ENCODE measurements at regions not wholly inside any gene's neighbourhood (a gene's known extent, or its start where the extent isn't known, plus 50 kb on each side); places are given as distances from the start of the nearest gene placed in this dataset.

DNA sequence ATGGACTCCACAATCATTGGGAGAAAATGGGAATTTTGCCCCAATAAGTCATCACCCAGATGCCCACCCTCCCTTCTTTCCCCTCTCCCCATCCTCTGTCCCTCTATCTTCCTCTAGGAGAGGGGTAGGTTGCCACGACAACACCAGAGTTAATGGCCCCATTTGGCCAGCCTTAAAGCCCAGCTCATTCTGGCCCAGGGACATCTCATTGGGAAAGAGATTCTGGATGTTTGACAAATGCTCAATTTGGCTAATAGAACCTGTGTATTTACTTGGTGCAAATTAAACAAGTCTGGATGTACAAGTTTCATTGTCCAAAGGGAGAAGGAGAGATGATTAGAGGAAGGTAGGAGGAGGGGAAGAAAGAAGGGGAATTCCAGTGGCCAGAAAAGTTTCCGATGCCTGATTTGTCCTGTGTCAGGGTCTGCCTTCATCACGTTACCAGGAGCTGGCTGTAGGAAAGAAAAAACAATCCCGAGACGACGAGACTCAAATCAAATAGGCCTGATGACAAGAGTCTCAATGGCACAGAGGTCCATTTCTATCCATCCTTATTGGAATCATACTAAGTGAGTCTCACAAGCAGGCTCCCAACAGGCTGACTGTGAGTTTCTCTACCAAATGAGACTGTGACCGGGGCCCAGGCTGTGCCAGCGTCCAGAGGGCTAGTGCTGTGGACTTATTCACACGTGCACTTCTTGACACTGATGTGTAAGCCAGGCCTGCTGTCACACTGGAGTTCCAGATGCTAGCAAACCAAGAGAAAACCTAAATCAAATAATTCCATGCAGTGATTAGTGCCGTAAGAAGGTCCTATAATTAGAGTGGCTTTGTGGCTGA is 265.2 kb upstream of the APCDD1 start:
- no peaks in the 10 kb centered on the region for H3K79me2 ChIP-seq (ENCODE audit: control insufficient read depth, insufficient read depth, low read length)
- no peak for FAIRE-seq
- dilution Hi-C loops (cut with MboI; ENCODE audit: extremely low pct_ligation_motif_present, low sequenced_read_pairs) = no loop called here
- no peak overlapping the region for H2AFZ ChIP-seq (ENCODE audit: control insufficient read depth, low read length)
- TF ChIP-seq, protein P1, sequence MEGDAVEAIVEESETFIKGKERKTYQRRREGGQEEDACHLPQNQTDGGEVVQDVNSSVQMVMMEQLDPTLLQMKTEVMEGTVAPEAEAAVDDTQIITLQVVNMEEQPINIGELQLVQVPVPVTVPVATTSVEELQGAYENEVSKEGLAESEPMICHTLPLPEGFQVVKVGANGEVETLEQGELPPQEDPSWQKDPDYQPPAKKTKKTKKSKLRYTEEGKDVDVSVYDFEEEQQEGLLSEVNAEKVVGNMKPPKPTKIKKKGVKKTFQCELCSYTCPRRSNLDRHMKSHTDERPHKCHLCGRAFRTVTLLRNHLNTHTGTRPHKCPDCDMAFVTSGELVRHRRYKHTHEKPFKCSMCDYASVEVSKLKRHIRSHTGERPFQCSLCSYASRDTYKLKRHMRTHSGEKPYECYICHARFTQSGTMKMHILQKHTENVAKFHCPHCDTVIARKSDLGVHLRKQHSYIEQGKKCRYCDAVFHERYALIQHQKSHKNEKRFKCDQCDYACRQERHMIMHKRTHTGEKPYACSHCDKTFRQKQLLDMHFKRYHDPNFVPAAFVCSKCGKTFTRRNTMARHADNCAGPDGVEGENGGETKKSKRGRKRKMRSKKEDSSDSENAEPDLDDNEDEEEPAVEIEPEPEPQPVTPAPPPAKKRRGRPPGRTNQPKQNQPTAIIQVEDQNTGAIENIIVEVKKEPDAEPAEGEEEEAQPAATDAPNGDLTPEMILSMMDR (optimal IDR thresholded peaks at IDR 0.05 in 1 of 3, IDR thresholded peaks at IDR 0.05 in 1 of 3, conservative IDR thresholded peaks at IDR 0.05 in 1 of 3; ENCODE audit: extremely low read depth in 1 of 3, insufficient read depth in 2 of 3, low read length in 3 of 3) = no peak
- no peaks in the 10 kb centered on the region for H3K9me1 ChIP-seq (ENCODE audit: control insufficient read depth, extremely low read depth, insufficient read depth, low read length)
- no peaks in the 10 kb centered on the region for H3K27me3 ChIP-seq (ENCODE audit: control insufficient read depth, extremely low read depth, insufficient read depth, low read length)
- no peak for DNase-seq (ENCODE audit: low read depth, low spot score)
- H3K4me1 ChIP-seq (ENCODE audit: control insufficient read depth, extremely low read depth, insufficient read depth, low read length) = no peaks in the 10 kb centered on the region
- H3K4me2 ChIP-seq (ENCODE audit: control insufficient read depth, extremely low read depth, insufficient read depth, low read depth, low read length) = no peak overlapping the region
- H3K36me3 ChIP-seq (ENCODE audit: control insufficient read depth in 2 of 2, extremely low read depth in 1 of 2, insufficient read depth in 2 of 2, low read length in 2 of 2) = no peaks in the 10 kb centered on the region
- H3K4me3 ChIP-seq (ENCODE audit: control insufficient read depth in 2 of 3, extremely low read depth in 1 of 3, insufficient read depth in 2 of 3, low read depth in 1 of 3, low read length in 3 of 3) = no peak overlapping the region
- H4K20me1 ChIP-seq (ENCODE audit: control insufficient read depth, extremely low read depth, insufficient read depth, low read length) = no peaks in the 10 kb centered on the region
- H3K9me3 ChIP-seq (ENCODE audit: control insufficient read depth, low read depth, low read length) = no peaks in the 10 kb centered on the region
- no peak overlapping the region for H3K9ac ChIP-seq (ENCODE audit: control insufficient read depth, extremely low read depth, insufficient read depth, low read length)
- H3K27ac ChIP-seq (ENCODE audit: control insufficient read depth, insufficient read depth, low read length) = no peak overlapping the region

- no peak overlapping the region for H3K4me2 ChIP-seq (ENCODE audit: control insufficient read depth, extremely low read depth, insufficient read depth, low read depth, low read length)
- no peaks in the 10 kb centered on the region for H4K20me1 ChIP-seq (ENCODE audit: control insufficient read depth, extremely low read depth, insufficient read depth, low read length)
- dilution Hi-C loops (cut with MboI; ENCODE audit: extremely low pct_ligation_motif_present, low sequenced_read_pairs) = no loop called here
- H3K9me1 ChIP-seq (ENCODE audit: control insufficient read depth, extremely low read depth, insufficient read depth, low read length) = no peaks in the 10 kb centered on the region
- H3K27me3 ChIP-seq (ENCODE audit: control insufficient read depth, extremely low read depth, insufficient read depth, low read length) = no peaks in the 10 kb centered on the region
- no peak overlapping the region for H3K9ac ChIP-seq (ENCODE audit: control insufficient read depth, extremely low read depth, insufficient read depth, low read length)
- H3K27ac ChIP-seq (ENCODE audit: control insufficient read depth, insufficient read depth, low read length) = no peak overlapping the region
- H3K9me3 ChIP-seq (ENCODE audit: control insufficient read depth, low read depth, low read length) = no peaks in the 10 kb centered on the region
- no peak overlapping the region for H2AFZ ChIP-seq (ENCODE audit: control insufficient read depth, low read length)
- TF ChIP-seq, protein P1 (optimal IDR thresholded peaks at IDR 0.05 in 1 of 3, IDR thresholded peaks at IDR 0.05 in 1 of 3, conservative IDR thresholded peaks at IDR 0.05 in 1 of 3; ENCODE audit: extremely low read depth in 1 of 3, insufficient read depth in 2 of 3, low read length in 3 of 3) = no peak
- TF ChIP-seq EZH2 (IDR thresholded peaks at IDR 0.05; ENCODE audit: low read length) = no peak
- DNase-seq (ENCODE audit: low read depth, low spot score) (no peak), FAIRE-seq (peak; percentile 5)
- peaks cover 10% of the 10 kb centered on the region for H3K4me1 ChIP-seq (ENCODE audit: control insufficient read depth, extremely low read depth, insufficient read depth, low read length)
- no peak overlapping the region for H3K4me3 ChIP-seq (ENCODE audit: control insufficient read depth in 2 of 3, extremely low read depth in 1 of 3, insufficient read depth in 2 of 3, low read depth in 1 of 3, low read length in 3 of 3)
- H3K79me2 ChIP-seq (ENCODE audit: control insufficient read depth, insufficient read depth, low read length) = no peaks in the 10 kb centered on the region
- H3K36me3 ChIP-seq (ENCODE audit: control insufficient read depth in 2 of 2, extremely low read depth in 1 of 2, insufficient read depth in 2 of 2, low read length in 2 of 2) = no peaks in the 10 kb centered on the region
These were observed 263.9 kb upstream of the APCDD1 start for GRCh38 chr18:10190564-10190963.

Data from keratinocyte (primary cell).